ENCODE measurements at regions not wholly inside any gene's neighbourhood (a gene's known extent, or its start where the extent isn't known, plus 50 kb on each side); places are given as distances from the start of the nearest gene placed in this dataset.
A peak's percentile ranks its signal among the peaks of the same experiment; 100 is the strongest.

- TF ChIP-seq CTCF (IDR thresholded peaks at IDR 0.05) (no peak), POLR2A (IDR thresholded peaks at IDR 0.05) (no peak)
- H3K27me3 ChIP-seq = no peaks in the 10 kb centered on the region
- H3K4me3 ChIP-seq = no peak overlapping the region
- no peaks in the 10 kb centered on the region for H3K4me1 ChIP-seq
- H3K9me3 ChIP-seq = no peaks in the 10 kb centered on the region
- DNase-seq = no peak
- no peak overlapping the region for H3K27ac ChIP-seq
- intact Hi-C loops (cut with DNase I; ENCODE audit: low total_unique reads) = no loop called here
- no peaks in the 10 kb centered on the region for H3K36me3 ChIP-seq
These were observed 91.0 kb upstream of the MB21D2 start for GRCh38 chr3:193008654-193009053.

- DNase-seq = no peak
- Histone ChIP-seq H3K27ac (no peak overlapping the region), H3K36me3 (no peaks in the 10 kb centered on the region), H3K4me3 (no peak overlapping the region), H3K27me3 (no peaks in the 10 kb centered on the region), H3K4me1 (no peaks in the 10 kb centered on the region), H3K9me3 (no peaks in the 10 kb centered on the region)
- intact Hi-C loops (cut with DNase I; ENCODE audit: low total_unique reads) = no loop called here
- no peak for TF ChIP-seq POLR2A (IDR thresholded peaks at IDR 0.05)
- TF ChIP-seq CTCF (IDR thresholded peaks at IDR 0.05) = no peak
These were observed 92.5 kb upstream of the MB21D2 start for GRCh38 chr3:193010191-193010590.

- no peak for DNase-seq
- Histone ChIP-seq H3K4me3 (no peak overlapping the region), H3K9me3 (no peaks in the 10 kb centered on the region), H3K4me1 (no peaks in the 10 kb centered on the region), H3K27ac (no peak overlapping the region), H3K36me3 (no peaks in the 10 kb centered on the region), H3K27me3 (no peaks in the 10 kb centered on the region)
- intact Hi-C loops (cut with DNase I; ENCODE audit: low total_unique reads) = no loop called here
- TF ChIP-seq POLR2A (IDR thresholded peaks at IDR 0.05) (no peak), CTCF (IDR thresholded peaks at IDR 0.05) (no peak)
These were observed 94.3 kb upstream of the MB21D2 start for GRCh38 chr3:193011958-193012357.

- Histone ChIP-seq H3K27ac (no peak overlapping the region), H3K36me3 (no peaks in the 10 kb centered on the region), H3K27me3 (no peaks in the 10 kb centered on the region), H3K4me3 (no peak overlapping the region), H3K9me3 (no peaks in the 10 kb centered on the region), H3K4me1 (no peaks in the 10 kb centered on the region)
- no peak for TF ChIP-seq POLR2A (IDR thresholded peaks at IDR 0.05)
- TF ChIP-seq CTCF (IDR thresholded peaks at IDR 0.05) = no peak
- intact Hi-C loops (cut with DNase I; ENCODE audit: low total_unique reads) = no loop called here
- no peak for DNase-seq
These were observed 97.2 kb upstream of the MB21D2 start for GRCh38 chr3:193014902-193015301.

- no peaks in the 10 kb centered on the region for H3K27me3 ChIP-seq
- no peaks in the 10 kb centered on the region for H3K9me3 ChIP-seq
- no peak overlapping the region for H3K27ac ChIP-seq
- H3K36me3 ChIP-seq = no peaks in the 10 kb centered on the region
- TF ChIP-seq POLR2A (IDR thresholded peaks at IDR 0.05) (no peak), CTCF (IDR thresholded peaks at IDR 0.05) (no peak)
- DNase-seq = peak; percentile 29 to 37
- no peak overlapping the region for H3K4me3 ChIP-seq
- intact Hi-C loops (cut with DNase I; ENCODE audit: low total_unique reads) = no loop called here
- no peaks in the 10 kb centered on the region for H3K4me1 ChIP-seq
These were observed 98.8 kb upstream of the MB21D2 start for GRCh38 chr3:193016437-193016901.

All from uterus (tissue), 3 donors.